ENCODE measurements at regions not wholly inside any gene's neighbourhood (a gene's known extent, or its start where the extent isn't known, plus 50 kb on each side); places are given as distances from the start of the nearest gene placed in this dataset.
A peak's percentile ranks its signal among the peaks of the same experiment; 100 is the strongest.
"Not testable (repeated sequence)": the region's sequence is repeated elsewhere in the genome, so short reads cannot be mapped to it uniquely, and the experiment has no call there.

GRCh38 chr2:53257287-53257686, 510.3 kb upstream of the CHAC2 start:
- DNase-seq = no peak

- no peak for DNase-seq
These were observed 514.4 kb upstream of the CHAC2 start for GRCh38 chr2:53253244-53253643.

- DNase-seq = peak in 2 of 3 experiments; percentile 23 to 31
These were observed 515.5 kb upstream of the CHAC2 start for GRCh38 chr2:53252115-53252514.

GRCh38 chr2:53247956-53248735, 519.5 kb upstream of the CHAC2 start:
- DNase-seq = no peak

GRCh38 chr2:53243430-53243829, 524.2 kb upstream of the CHAC2 start:
- peak in 1 of 3 experiments; percentile 12 for DNase-seq

GRCh38 chr2:53242090-53242489, 525.5 kb upstream of the CHAC2 start:
- DNase-seq = peak in 2 of 3 experiments; percentile 11 to 14

GRCh38 chr2:53235836-53236582, 531.6 kb upstream of the CHAC2 start:
- DNase-seq = peak in 2 of 3 experiments; percentile 24 to 74

GRCh38 chr2:53234548-53234903, 533.1 kb upstream of the CHAC2 start:
- peak in 1 of 3 experiments; percentile 28 for DNase-seq

- peak in 2 of 3 experiments; percentile 35 to 49 for DNase-seq
These were observed 533.7 kb upstream of the CHAC2 start for GRCh38 chr2:53233759-53234547.

- DNase-seq = no peak
These were observed 535.7 kb upstream of the CHAC2 start for GRCh38 chr2:53231908-53232307.

GRCh38 chr2:53230691-53231090, 536.9 kb upstream of the CHAC2 start:
- no peak for DNase-seq

GRCh38 chr2:53227535-53227934, 540.1 kb upstream of the CHAC2 start:
- DNase-seq = no peak

- no peak for DNase-seq
These were observed 546.6 kb upstream of the CHAC2 start for GRCh38 chr2:53220969-53221368.

GRCh38 chr2:53217250-53217649, 550.4 kb upstream of the CHAC2 start:
- DNase-seq = no peak

- DNase-seq = no peak
These were observed 550.8 kb upstream of the CHAC2 start for GRCh38 chr2:53216805-53217204.

- DNase-seq = no peak
These were observed 555.0 kb upstream of the CHAC2 start for GRCh38 chr2:53212576-53212975.

- DNase-seq = no peak
These were observed 556.3 kb upstream of the CHAC2 start for GRCh38 chr2:53211201-53211774.

GRCh38 chr2:53210538-53210937, 557.1 kb upstream of the CHAC2 start:
- peak in 1 of 3 experiments; percentile 31 for DNase-seq

- no peak for DNase-seq
These were observed 557.7 kb upstream of the CHAC2 start for GRCh38 chr2:53209679-53210458.

- peak in 1 of 3 experiments; percentile 65 for DNase-seq
These were observed 558.8 kb upstream of the CHAC2 start for GRCh38 chr2:53208815-53209214.

- DNase-seq = not testable (repeated sequence)
These were observed 561.4 kb upstream of the CHAC2 start for GRCh38 chr2:53206226-53206625.

- peak in 2 of 3 experiments; percentile 46 to 62 for DNase-seq
These were observed 565.5 kb upstream of the CHAC2 start for GRCh38 chr2:53202063-53202462.
